ENCODE measurements at regions not wholly inside any gene's neighbourhood (a gene's known extent, or its start where the extent isn't known, plus 50 kb on each side); places are given as distances from the start of the nearest gene placed in this dataset.
"Not testable (repeated sequence)": the region's sequence is repeated elsewhere in the genome, so short reads cannot be mapped to it uniquely, and the experiment has no call there.

DNA sequence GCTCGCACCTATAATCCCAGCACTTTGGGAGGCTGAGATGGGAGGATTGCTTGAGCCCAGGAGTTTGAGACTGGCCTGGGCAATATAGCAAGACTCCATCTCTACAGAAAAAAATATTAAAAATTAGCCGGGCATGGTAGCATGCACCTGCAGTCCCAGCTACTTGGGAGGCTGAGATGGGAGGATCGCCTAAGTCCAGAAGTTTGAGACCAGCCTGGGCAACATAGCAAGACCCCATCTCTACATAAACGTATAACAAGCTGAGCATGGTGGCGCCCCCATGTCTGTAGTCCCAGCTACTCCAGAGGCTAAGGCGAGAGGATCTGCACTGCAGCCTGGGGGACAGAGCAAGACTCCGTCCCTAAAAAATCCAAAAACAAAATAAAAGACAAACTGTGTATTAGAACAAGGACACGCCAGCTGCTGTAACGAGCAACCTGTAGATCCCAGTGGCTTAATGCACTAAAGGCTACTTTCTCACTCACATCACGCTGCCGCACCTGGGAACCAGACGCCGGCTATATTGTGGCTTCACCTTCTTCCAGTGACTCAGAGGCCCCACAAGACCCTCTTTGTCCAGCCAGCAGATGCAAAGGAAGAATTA, 81.9 kb upstream of the ADGRE5 start:
- not testable (repeated sequence) for DNase-seq; H3K9me3 Mint-ChIP-seq; ATAC-seq (ENCODE audit: low read depth in 2 of 2); H3K4me3 Mint-ChIP-seq; H3K36me3 Mint-ChIP-seq; H3K4me1 Mint-ChIP-seq; H3K27ac Mint-ChIP-seq
- peaks cover 0 to 15% (median 0%) of the 10 kb centered on the region in 3 donors for H3K27me3 Mint-ChIP-seq

DNA sequence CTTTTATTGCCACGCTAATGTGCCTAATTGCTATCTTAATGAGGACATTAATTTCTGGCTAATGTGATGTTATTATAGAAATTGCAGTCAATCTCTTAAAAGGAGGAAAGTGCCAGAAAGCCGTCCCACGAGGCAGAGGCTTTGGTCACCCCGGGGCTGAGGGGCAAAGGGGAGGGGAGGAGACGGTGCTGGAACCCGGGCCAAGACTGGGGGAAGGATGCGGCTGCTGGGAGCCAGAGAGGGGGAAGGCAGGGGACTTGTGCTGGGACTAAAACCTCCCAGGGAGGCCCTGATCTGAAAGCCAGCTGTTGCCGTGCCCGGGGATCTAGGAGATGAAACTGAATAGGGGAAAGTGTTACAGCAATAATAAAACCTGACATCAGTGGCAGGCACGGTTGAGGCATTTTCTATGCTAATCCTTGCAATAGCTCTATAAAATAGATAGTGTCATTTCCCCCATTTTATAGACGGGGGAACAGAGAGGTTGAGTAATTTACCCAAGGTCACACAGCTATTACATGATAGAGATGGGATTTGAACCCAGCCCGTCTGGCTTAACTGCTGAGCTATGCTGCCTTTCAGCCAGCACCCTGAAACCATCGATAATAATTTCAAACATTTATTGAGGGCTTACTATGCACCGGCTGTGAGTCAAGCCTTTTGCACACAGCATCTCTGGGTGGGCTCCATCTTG, 83.2 kb upstream of the ADGRE5 start:
- H3K36me3 Mint-ChIP-seq; ATAC-seq (ENCODE audit: low read depth in 2 of 2); H3K4me3 Mint-ChIP-seq; H3K9me3 Mint-ChIP-seq; H3K27ac Mint-ChIP-seq; DNase-seq; H3K4me1 Mint-ChIP-seq: not testable (repeated sequence)
- peaks cover 0 to 23% (median 4%) of the 10 kb centered on the region in 3 donors for H3K27me3 Mint-ChIP-seq

DNA sequence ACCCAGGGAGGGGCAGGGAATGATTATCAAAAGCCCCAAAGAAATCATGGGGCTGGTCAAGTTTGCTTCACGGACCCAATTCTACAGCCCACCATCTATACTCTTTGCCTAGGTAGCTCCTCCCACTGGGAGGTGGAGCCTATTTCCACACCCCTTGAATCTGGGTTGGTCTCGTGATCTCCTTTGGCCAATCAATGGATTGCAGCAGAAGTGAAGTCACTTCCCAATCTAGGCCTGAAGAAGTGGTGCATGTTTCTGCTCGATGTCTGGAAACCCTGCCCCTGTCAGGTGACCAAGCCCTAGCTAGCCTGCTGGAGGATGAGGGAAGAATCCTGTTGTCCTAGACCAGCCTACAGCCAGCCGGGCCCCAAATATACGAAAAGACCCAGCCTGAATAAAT, 86.3 kb upstream of the ADGRE5 start:
- Mint-ChIP-seq H3K4me3 (peak overlapping the region in 1 of 8 donors; percentile 25), H3K27me3 (peaks cover 0 to 18% (median 10%) of the 10 kb centered on the region in 3 donors)
- H3K4me1 Mint-ChIP-seq, H3K36me3 Mint-ChIP-seq, H3K9me3 Mint-ChIP-seq, H3K27ac Mint-ChIP-seq, DNase-seq: not testable (repeated sequence)
- peak; percentile 65 to 75 for ATAC-seq (ENCODE audit: low read depth in 2 of 2)

DNA sequence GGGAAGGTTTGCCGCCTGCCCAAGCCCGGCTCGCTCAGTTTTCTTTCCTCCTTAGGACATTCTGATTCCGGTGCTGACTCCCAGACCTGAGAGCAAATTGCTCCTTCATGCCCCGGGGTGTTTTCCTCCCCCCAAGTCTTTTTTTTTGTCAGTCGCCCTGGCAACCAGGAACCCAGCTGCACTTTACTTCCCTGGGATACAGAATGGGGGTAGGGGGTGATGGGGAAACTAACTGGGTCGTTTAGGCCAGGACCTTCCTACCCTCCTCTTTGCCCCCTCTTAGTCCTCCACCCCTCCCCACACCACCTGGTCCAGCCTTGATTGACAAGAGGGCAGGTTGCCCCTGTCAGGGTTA, 87.5 kb upstream of the ADGRE5 start:
- not testable (repeated sequence) for H3K4me1 Mint-ChIP-seq; H3K36me3 Mint-ChIP-seq; ATAC-seq (ENCODE audit: low read depth in 2 of 2); H3K9me3 Mint-ChIP-seq; DNase-seq
- peak overlapping the region in 5 of 8 donors; percentile 36 to 80 (median 45) for H3K4me3 Mint-ChIP-seq
- H3K27ac Mint-ChIP-seq, result peak overlapping the region in 1 of 6 donors; percentile 24
- peaks cover 0 to 18% (median 10%) of the 10 kb centered on the region in 3 donors for H3K27me3 Mint-ChIP-seq

DNA sequence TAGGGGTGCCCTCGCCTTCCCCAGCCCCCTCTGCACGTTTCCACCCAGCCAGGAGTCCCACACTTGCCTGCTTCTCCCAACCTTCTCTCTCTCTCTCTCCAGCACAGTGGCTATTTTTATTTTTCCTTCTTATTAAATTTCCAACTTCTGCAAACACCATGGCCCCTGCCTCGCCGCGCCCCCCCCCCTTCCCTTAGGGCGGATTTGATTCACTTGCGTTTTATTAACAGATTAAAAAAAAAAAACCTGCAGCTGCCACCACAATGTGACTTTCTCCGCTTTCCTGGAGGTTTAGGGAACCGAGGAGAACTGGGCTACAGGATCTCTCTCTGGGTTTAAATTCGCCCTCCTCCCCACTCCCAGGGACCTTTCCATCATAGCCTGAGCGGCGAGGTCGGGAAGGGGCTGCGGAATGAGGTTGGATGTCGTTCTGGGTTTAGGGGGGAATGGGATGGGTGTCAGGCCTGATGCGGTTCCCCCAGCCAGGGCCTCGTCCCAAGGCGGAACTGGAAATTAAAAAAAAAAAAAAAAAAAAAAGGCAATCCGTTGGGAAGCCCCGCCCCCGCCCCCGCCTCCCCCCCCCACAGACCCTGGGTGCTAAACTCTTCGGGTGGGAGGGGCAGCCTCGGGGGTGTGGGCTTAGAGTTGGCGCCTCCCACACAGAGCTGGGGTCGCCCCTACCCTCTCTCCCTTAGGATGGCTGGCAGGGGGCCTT, 87.3 kb upstream of the ADGRL1 start:
- H3K27me3 Mint-ChIP-seq, result peaks cover 0 to 18% (median 10%) of the 10 kb centered on the region in 3 donors
- H3K36me3 Mint-ChIP-seq; H3K9me3 Mint-ChIP-seq; ATAC-seq (ENCODE audit: low read depth in 2 of 2); DNase-seq: not testable (repeated sequence)
- peak overlapping the region in 6 of 8 donors; percentile 43 to 80 (median 52) for H3K4me3 Mint-ChIP-seq
- H3K27ac Mint-ChIP-seq, result peak overlapping the region in 2 of 6 donors; percentile 24 to 29
- peaks cover 12 to 13% (median 12%) of the 10 kb centered on the region in 3 donors for H3K4me1 Mint-ChIP-seq

DNA sequence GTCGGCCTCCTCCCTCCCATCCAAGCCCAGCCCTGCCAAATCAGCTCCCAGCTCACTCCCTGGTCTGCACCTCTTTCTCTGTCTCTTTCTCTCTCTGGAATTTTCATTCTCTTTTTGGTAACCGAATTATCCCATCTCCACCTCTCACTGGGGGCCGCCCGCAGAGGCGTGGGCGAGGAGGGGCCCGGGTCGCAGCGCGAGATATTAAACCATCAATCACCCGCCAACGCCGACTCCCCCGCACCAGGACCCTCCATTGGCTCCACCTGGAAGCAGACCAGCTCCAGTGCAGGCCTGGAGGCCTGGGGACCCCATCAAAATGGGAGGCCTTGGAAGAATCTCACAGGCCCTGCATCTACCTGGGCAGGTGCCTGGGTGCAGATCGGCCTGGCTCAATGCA, 83.8 kb upstream of the ADGRL1 start:
- H3K9me3 Mint-ChIP-seq; H3K36me3 Mint-ChIP-seq; DNase-seq; ATAC-seq (ENCODE audit: low read depth in 2 of 2); H3K4me3 Mint-ChIP-seq: not testable (repeated sequence)
- Mint-ChIP-seq H3K4me1 (peaks cover 12 to 15% (median 13%) of the 10 kb centered on the region in 3 donors), H3K27me3 (peaks cover 0 to 13% (median 10%) of the 10 kb centered on the region in 3 donors), H3K27ac (peak overlapping the region in 1 of 6 donors; percentile 94)

DNA sequence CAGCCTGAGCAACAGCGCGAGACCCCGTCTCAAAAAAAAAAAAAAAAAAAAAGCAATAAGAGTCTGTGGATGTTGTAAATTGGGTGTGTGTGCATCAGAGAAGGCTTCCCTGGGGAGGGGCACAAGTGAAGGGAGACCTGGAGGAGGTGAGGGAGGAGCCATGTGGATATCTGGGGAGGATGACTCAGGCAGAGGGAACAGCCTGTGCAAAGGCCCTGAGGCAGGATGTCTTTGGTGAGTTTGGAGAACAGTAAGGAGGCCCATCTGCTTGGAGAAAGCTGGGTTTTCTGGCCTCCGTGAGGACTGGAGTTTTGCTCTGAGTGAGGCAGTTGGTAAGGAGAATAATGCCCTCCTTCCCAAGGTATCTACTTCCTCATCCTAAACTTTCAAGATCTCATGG, 81.9 kb upstream of the ADGRL1 start:
- H3K27ac Mint-ChIP-seq; H3K9me3 Mint-ChIP-seq; ATAC-seq (ENCODE audit: low read depth in 2 of 2); H3K27me3 Mint-ChIP-seq; H3K36me3 Mint-ChIP-seq; DNase-seq: not testable (repeated sequence)
- H3K4me1 Mint-ChIP-seq, result peaks cover 8 to 13% (median 12%) of the 10 kb centered on the region in 3 donors
- peak overlapping the region in 1 of 8 donors; percentile 35 for H3K4me3 Mint-ChIP-seq

DNA sequence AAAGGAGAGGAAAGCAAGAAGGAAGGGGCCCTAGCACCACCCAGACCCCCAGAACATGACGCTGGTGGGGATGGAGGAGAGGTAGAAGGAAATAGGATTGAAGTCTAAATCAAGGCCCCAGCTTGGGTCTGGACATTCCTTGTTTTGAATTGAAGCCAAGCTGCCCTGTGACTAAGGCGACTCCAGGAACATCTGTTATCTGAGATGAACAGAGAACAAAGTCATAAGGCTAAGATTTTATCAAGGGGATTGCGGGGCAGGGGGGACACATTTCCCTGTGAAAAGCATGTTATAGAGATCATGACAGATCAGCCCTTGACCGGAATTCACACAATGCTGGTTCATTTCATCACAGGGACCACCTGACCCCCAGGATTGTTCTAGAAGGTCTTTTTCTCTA, 80.6 kb upstream of the ADGRL1 start:
- H3K9me3 Mint-ChIP-seq; H3K36me3 Mint-ChIP-seq; H3K27me3 Mint-ChIP-seq; H3K4me3 Mint-ChIP-seq; ATAC-seq (ENCODE audit: low read depth in 2 of 2); DNase-seq: not testable (repeated sequence)
- peaks cover 6 to 12% (median 12%) of the 10 kb centered on the region in 3 donors for H3K4me1 Mint-ChIP-seq
- peak overlapping the region in 1 of 6 donors; percentile 34 for H3K27ac Mint-ChIP-seq

DNA sequence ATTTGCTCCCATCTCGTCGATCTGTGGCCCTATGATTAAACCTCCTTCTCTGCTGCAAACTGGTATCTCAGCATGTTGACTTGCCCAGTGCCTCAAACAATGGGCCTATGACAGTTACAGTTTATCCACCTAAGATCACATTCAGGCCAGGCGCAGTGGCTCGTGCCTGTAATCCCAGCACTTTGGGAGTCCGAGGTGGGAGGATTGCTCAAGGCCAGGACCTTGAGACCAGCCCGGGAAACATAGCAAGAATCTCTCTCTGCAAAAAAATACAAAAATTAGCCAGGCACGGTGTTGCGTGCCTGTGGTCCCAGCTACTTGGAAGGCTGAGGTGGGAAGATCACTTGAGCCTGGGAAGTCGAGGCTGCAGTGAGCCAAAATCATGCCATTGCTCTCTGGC, 79.8 kb upstream of the ADGRL1 start:
- not testable (repeated sequence) for DNase-seq; H3K9me3 Mint-ChIP-seq; H3K36me3 Mint-ChIP-seq; H3K4me3 Mint-ChIP-seq; ATAC-seq (ENCODE audit: low read depth in 2 of 2); H3K27ac Mint-ChIP-seq; H3K27me3 Mint-ChIP-seq
- H3K4me1 Mint-ChIP-seq, result peaks cover 6 to 12% (median 12%) of the 10 kb centered on the region in 3 donors

DNA sequence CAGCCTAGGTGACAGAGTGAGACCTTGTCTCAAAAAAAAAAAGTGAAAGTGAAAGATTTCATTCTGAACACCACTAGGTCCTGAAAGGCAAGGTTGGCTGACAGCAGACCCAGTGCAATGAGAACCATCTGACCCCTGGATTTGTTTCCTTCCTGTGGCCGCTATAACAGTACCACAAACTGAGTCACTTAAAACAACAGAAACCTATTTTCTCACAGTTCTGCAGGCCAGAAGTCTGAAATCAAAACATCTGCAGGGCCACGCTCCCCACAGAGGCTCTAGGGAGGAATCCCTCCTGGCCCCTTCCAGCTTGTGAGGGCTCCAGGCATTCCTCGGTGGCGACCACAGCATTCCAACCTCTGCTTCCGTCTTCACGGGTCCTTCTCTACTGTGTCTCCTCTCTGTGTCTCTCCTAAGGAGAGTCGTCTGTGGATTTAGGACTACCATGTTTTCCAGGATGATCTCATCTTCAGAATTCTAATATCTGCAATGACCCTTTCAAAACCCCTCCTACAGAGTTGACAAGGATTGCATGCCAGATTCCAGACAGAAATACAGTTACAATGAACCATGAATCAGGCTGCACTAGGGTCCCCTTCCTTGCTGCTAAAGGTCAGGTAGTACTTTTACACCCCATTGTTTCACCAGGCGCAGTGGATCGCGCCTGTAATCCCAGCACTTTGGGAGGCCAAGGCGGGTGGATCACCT, 78.0 kb upstream of the ADGRL1 start:
- H3K4me3 Mint-ChIP-seq, result peak overlapping the region in 5 of 8 donors; percentile 19 to 64 (median 57)
- H3K27me3 Mint-ChIP-seq, result peaks cover 0 to 14% (median 6%) of the 10 kb centered on the region in 3 donors
- not testable (repeated sequence) for H3K36me3 Mint-ChIP-seq, H3K9me3 Mint-ChIP-seq, DNase-seq
- peak overlapping the region in 3 of 6 donors; percentile 18 to 37 (median 22) for H3K27ac Mint-ChIP-seq
- H3K4me1 Mint-ChIP-seq, result peaks cover 6 to 12% (median 12%) of the 10 kb centered on the region in 3 donors
- ATAC-seq (ENCODE audit: low read depth in 2 of 2), result peak in 1 of 2 donors; percentile 30

DNA sequence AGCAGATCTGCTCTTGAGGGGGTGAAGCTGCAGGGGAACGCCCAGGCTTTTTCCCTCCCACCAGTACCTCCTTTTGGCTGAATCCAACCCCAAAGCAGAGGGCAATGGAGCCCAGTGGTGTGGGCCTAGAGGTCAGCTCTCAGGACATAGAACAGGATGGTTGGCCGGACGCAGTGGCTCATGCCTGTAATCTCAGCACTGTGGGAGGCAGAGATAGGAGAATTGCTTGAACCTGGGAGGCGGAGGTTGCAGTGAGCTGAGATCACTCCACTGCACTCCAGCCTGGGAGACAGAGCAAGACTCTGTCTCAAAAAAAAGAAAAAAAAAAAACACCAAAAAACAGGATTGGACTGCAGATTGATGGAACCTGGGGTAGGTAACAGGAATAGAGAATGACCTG, 73.3 kb upstream of the ADGRL1 start:
- H3K36me3 Mint-ChIP-seq; H3K4me3 Mint-ChIP-seq; H3K9me3 Mint-ChIP-seq; DNase-seq; ATAC-seq (ENCODE audit: low read depth in 2 of 2): not testable (repeated sequence)
- peaks cover 5 to 25% (median 14%) of the 10 kb centered on the region in 3 donors for H3K27me3 Mint-ChIP-seq
- H3K4me1 Mint-ChIP-seq, result peaks cover 11 to 27% (median 14%) of the 10 kb centered on the region in 3 donors
- peak overlapping the region in 1 of 6 donors; percentile 58 for H3K27ac Mint-ChIP-seq

DNA sequence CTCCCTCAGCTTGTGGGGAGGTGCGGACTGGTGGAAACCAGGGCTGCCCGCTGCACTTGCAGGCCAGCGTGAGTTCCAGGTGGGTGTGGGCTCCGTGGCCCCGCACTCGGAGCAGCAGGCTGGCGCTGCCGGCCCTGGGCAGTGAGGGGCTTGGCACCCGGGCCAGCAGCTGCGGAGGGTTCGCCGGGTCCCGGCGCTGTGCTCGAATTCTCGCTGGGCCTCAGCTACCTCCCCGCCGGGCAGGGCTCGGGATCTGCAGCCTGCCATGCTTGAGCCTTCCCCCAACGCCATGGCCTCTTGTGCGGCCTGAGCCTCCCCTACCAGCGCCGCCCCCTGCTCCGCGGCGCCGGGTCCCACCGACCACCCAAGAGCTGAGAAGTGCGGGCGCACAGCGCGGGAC, 71.6 kb upstream of the ADGRL1 start:
- H3K27ac Mint-ChIP-seq, result no peak overlapping the region
- H3K9me3 Mint-ChIP-seq, result peaks cover 0 to 5% (median 4%) of the 10 kb centered on the region in 7 donors
- H3K4me3 Mint-ChIP-seq, result no peak overlapping the region
- ATAC-seq (ENCODE audit: low read depth in 2 of 2) (no peak), DNase-seq (no peak)
- peaks cover 8 to 33% (median 25%) of the 10 kb centered on the region in 3 donors for H3K27me3 Mint-ChIP-seq
- H3K36me3 Mint-ChIP-seq, result no peaks in the 10 kb centered on the region
- peaks cover 6 to 20% (median 14%) of the 10 kb centered on the region in 3 donors for H3K4me1 Mint-ChIP-seq

DNA sequence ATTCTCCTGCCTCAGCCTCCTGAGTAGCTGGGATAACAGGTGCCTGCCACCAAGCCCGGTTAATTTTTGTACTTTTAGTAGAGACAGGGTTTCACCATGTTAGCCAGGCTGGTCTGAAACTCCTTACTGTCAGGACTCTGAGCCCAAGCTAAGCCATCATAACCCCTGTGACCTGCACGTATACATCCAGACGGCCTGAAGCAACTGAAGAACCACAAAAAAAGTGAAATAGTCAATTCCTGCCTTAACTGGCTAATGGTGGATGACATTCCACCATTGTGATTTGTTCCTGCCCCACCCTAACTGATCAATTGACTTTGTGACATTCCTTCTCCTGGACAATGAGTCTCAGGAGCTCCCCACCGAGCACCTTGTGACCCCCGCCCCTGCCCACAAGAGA, 69.9 kb upstream of the ADGRL1 start:
- Mint-ChIP-seq H3K27me3 (peaks cover 8 to 33% (median 30%) of the 10 kb centered on the region in 3 donors), H3K4me1 (peaks cover 6 to 20% (median 14%) of the 10 kb centered on the region in 3 donors), H3K27ac (peak overlapping the region in 1 of 6 donors; percentile 53)
- H3K4me3 Mint-ChIP-seq; H3K9me3 Mint-ChIP-seq; ATAC-seq (ENCODE audit: low read depth in 2 of 2); DNase-seq; H3K36me3 Mint-ChIP-seq: not testable (repeated sequence)

Data from naive B cell (primary cell).